HCT116 (cell line): ENCODE measurements at regions not wholly inside any gene's neighbourhood (a gene's known extent, or its start where the extent isn't known, plus 50 kb on each side); places are given as distances from the start of the nearest gene placed in this dataset.
"Not testable (repeated sequence)": the region's sequence is repeated elsewhere in the genome, so short reads cannot be mapped to it uniquely, and the experiment has no call there.

Experiments used
- ATAC-seq: fragments of 200-7000 bp; cut with Tn5 transposase; 2 replicates; pipeline ENCODE4 v1.9.1; 2020; ENCODE audit warnings: mild to moderate bottlenecking, moderate library complexity
- BruUV-seq: library from RNA; stranded (reverse); fragments of 400-500 nt; replicated peaks from 2 replicates; lab custom pipeline; 2021; lab: Mats Ljungman, UMichigan
- CTCF ChIA-PET: fragments of 300-600 bp; sonication (Branson Sonifier 250); formaldehyde crosslinking; loops from one replicate; lab custom pipeline; 2021; ENCODE audit warnings: antibody characterized with exemption; lab: Charles Lee
- POLR2A ChIA-PET: fragments of 300-600, 350-600 bp; sonication (Branson Sonifier 250); formaldehyde crosslinking; loops from one replicate; lab custom pipeline; 2021; ENCODE audit warnings: antibody characterized with exemption; lab: Charles Lee
- RAD21 ChIA-PET, 2 experiments: fragments of 300-600 bp; sonication (Branson Sonifier 250); formaldehyde crosslinking; loops; one replicate each; lab custom pipeline; 2023; ENCODE audit warnings: low total read pairs in 2 of 2; ENCODE audit not compliant: uncharacterized antibody in 2 of 2, unreplicated experiment in 2 of 2, low non-redundant PET in 1 of 2; lab: Charles Lee
- DNase-seq: peaks from one replicate; pipeline ENCODE4 v3.0.0-alpha.2; 2010; ENCODE audit warnings: low read depth, low spot score
- H2AFZ ChIP-seq: fragments of 200-600 bp; shearing (Covaris generic), sonication (generic); 2 replicates; pipeline ENCODE4 v1.6.1; 2017; ENCODE audit warnings: low read depth, mixed run types, mixed read lengths, antibody characterized with exemption, low read length; ENCODE audit not compliant: poor library complexity, severe bottlenecking
- H3K27ac ChIP-seq: 2 replicates; pipeline ENCODE4 v1.5.1; 2012; ENCODE audit warnings: low read depth, low read length
- H3K27me3 ChIP-seq: fragments of 200-600 bp; sonication (generic); 2 replicates; pipeline ENCODE4 v1.6.1; 2016; ENCODE audit warnings: mixed run types, low read length, mixed read lengths; ENCODE audit not compliant: insufficient read depth
- H3K36me3 ChIP-seq, 2 experiments: fragments of 200-500 bp in 1 of 2; fragments of 200-600 bp in 1 of 2; sonication (Bioruptor generic) in 1 of 2; sonication (generic) in 1 of 2; 2 replicates each; pipeline versions ENCODE4 v1.5.1 to v1.6.1; 2014 to 2016; ENCODE audit warnings: low read length in 2 of 2, inconsistent platforms in 1 of 2, mixed read lengths in 1 of 2, mixed run types in 1 of 2; ENCODE audit not compliant: insufficient read depth in 2 of 2, control insufficient read depth in 1 of 2
- H3K4me1 ChIP-seq, 2 experiments: fragments of 200-600 bp in 1 of 2; sonication (generic) in 1 of 2; 2 replicates each; pipeline versions ENCODE4 v1.5.1 to v1.6.1; 2012 to 2017; ENCODE audit warnings: low read length in 2 of 2, inconsistent platforms in 1 of 2, mild to moderate bottlenecking in 1 of 2, mixed read lengths in 1 of 2, mixed run types in 1 of 2, moderate library complexity in 1 of 2; ENCODE audit not compliant: insufficient read depth in 2 of 2, control insufficient read depth in 1 of 2
- H3K4me2 ChIP-seq: fragments of 200-600 bp; sonication (generic); 2 replicates; pipeline ENCODE4 v1.6.1; 2017; ENCODE audit warnings: mixed run types, low read length, mixed read lengths
- H3K4me3 ChIP-seq, 2 experiments: fragments of 200-600 bp in 1 of 2; sonication (generic) in 1 of 2; replicated peaks in 1 of 2; 2 replicates each; pipeline ENCODE4 v1.5.1; 2011 to 2016; ENCODE audit warnings: low read length in 2 of 2, control low read depth in 1 of 2, low read depth in 1 of 2, mild to moderate bottlenecking in 1 of 2, mixed read lengths in 1 of 2, mixed run types in 1 of 2
- H3K79me2 ChIP-seq: fragments of 200-600 bp; sonication (generic); 2 replicates; pipeline ENCODE4 v1.6.1; 2017; ENCODE audit warnings: mild to moderate bottlenecking, mixed run types, low read length, moderate library complexity, mixed read lengths; ENCODE audit not compliant: insufficient read depth
- H3K9ac ChIP-seq: fragments of 200-600 bp; sonication (generic); 2 replicates; pipeline ENCODE4 v1.6.1; 2016; ENCODE audit warnings: low read length, mixed read lengths
- H3K9me2 ChIP-seq: fragments of 200-600 bp; sonication (generic), shearing (Covaris generic); 2 replicates; pipeline ENCODE4 v1.6.1; 2017; ENCODE audit warnings: mixed run types, mild to moderate bottlenecking, moderate library complexity; ENCODE audit not compliant: insufficient read depth
- H3K9me3 ChIP-seq, 2 experiments: fragments of 200-500 bp in 1 of 2; fragments of 200-600 bp in 1 of 2; sonication (Bioruptor generic) in 1 of 2; sonication (generic) in 1 of 2; 2 replicates each; pipeline ENCODE4 v1.6.1; 2014 to 2017; ENCODE audit warnings: low read length in 2 of 2, mixed read lengths in 2 of 2, inconsistent platforms in 1 of 2, low read depth in 1 of 2, mild to moderate bottlenecking in 1 of 2, mixed run types in 1 of 2, moderate library complexity in 1 of 2; ENCODE audit not compliant: control insufficient read depth in 1 of 2, insufficient read depth in 1 of 2
- H4K20me1 ChIP-seq: fragments of 200-600 bp; sonication (generic), shearing (Covaris generic); 2 replicates; pipeline ENCODE4 v1.6.1; 2017; ENCODE audit warnings: mixed run types, mild to moderate bottlenecking, moderate library complexity; ENCODE audit not compliant: insufficient read depth
- CBX3 ChIP-seq: IDR thresholded peaks from 2 replicates; pipeline ENCODE4 v1.6.1; 2012; ENCODE audit warnings: low read depth
- CEBPB ChIP-seq: IDR thresholded peaks from 2 replicates; pipeline ENCODE4 v1.6.1; 2012; ENCODE audit warnings: low read depth
- EZH2phosphoT487 ChIP-seq: fragments of 200-600 bp; IDR thresholded peaks from 2 replicates; pipeline ENCODE4 v1.6.1; 2018; ENCODE audit warnings: antibody characterized with exemption, borderline replicate concordance
- FOSL1 ChIP-seq: IDR thresholded peaks from 2 replicates; pipeline ENCODE4 v1.6.1; 2012; ENCODE audit warnings: low read depth
- JUND ChIP-seq: IDR thresholded peaks from 2 replicates; pipeline ENCODE4 v1.6.1; 2012
- POLR2AphosphoS5 ChIP-seq: IDR thresholded peaks from 2 replicates; pipeline ENCODE4 v1.6.1; 2011; ENCODE audit warnings: mild to moderate bottlenecking, low read depth, low read length, moderate library complexity
- RAD21 ChIP-seq: IDR thresholded peaks from 2 replicates; pipeline ENCODE4 v1.6.1; 2012; ENCODE audit warnings: low read depth, mild to moderate bottlenecking
- SIN3A ChIP-seq: IDR thresholded peaks from 2 replicates; pipeline ENCODE4 v1.6.1; 2012; ENCODE audit warnings: low read depth
- TCF7L2 ChIP-seq: IDR thresholded peaks from 2 replicates; pipeline ENCODE4 v1.7.0; 2011; ENCODE audit warnings: borderline replicate concordance, inconsistent platforms; ENCODE audit not compliant: insufficient read depth, insufficient read length; ENCODE audit errors: extremely low read depth
- YY1 ChIP-seq: IDR thresholded peaks from 2 replicates; pipeline ENCODE4 v1.6.1; 2011; ENCODE audit warnings: low read length, low read depth, moderate library complexity, mild to moderate bottlenecking; ENCODE audit not compliant: insufficient replicate concordance; ENCODE audit errors: extremely low read depth
- ZFX ChIP-seq: fragments of 450-650 bp; IDR thresholded peaks from 2 replicates; pipeline ENCODE4 v1.6.1; 2017
- ZNF274 ChIP-seq: fragments of 200-500 bp; sonication (Bioruptor generic); IDR thresholded peaks from 2 replicates; pipeline ENCODE4 v1.6.1; 2014; ENCODE audit warnings: mild to moderate bottlenecking, low read depth, low read length, inconsistent platforms
- intact Hi-C: fragments of 100-400 bp; cut with micrococcal nuclease; formaldehyde crosslinking; loops from 2 replicates; pipeline ENCODE4 v1.10.0; 2022
- TF ChIP-seq, protein P1 (sequence below): IDR thresholded peaks from 2 replicates; pipeline ENCODE4 v1.6.1; 2011; ENCODE audit warnings: mild to moderate bottlenecking, low read length, moderate library complexity; ENCODE audit not compliant: insufficient replicate concordance; ENCODE audit errors: extremely low read depth
- TF ChIP-seq, protein P2 (sequence below): IDR thresholded peaks from 2 replicates; pipeline ENCODE4 v1.6.1; 2012
- TF ChIP-seq, protein P3 (sequence below): IDR thresholded peaks from 2 replicates; pipeline ENCODE4 v1.6.1; 2012

DNA sequence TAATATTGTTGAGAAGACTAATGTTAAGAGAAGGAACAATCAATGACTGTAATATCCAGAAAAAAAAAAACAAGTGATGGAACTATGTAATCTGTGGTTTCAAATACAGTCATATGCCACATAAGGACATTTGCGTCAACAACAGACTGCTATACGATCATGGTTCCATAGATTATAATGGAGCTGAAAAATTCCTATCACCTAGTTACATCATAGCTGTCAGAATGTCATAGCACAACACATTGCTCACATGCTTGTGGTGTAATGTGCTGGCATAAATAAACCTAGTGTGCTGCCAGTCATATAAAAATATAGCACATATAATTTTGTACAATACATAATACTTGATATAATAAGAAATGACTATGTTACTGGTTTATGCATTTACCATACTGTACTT is 653.5 kb downstream of the TRHDE start (continued):
- TF ChIP-seq ZNF274, result no peak

DNA sequence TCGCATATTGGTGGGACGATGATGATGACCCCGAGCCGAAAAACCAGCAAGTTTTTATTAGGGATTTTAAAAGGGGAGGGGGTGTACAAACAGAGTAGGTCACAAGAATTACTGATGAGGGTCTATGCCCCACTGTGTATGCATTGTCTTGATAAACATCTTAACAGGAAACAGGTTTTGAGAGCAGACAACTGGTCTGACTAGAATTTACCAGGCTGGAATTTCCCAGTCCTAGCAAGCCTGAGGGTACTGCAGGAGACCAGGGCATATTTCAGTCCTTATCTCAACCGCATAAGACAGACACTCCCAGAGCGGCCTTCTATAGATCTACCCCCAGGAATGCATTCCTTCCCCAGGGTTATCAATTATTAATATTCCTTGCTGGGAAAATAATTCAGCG is 659.7 kb downstream of the TRHDE start:
- H3K36me3 ChIP-seq, H3K9me3 ChIP-seq, H3K4me2 ChIP-seq, H3K27ac ChIP-seq, RAD21 ChIA-PET, H3K79me2 ChIP-seq, H3K4me1 ChIP-seq, ATAC-seq, H3K27me3 ChIP-seq, intact Hi-C loops, H4K20me1 ChIP-seq, H3K4me3 ChIP-seq, CTCF ChIA-PET, H2AFZ ChIP-seq, H3K9ac ChIP-seq, DNase-seq, H3K9me2 ChIP-seq, BruUV-seq, POLR2A ChIA-PET: not testable (repeated sequence)

DNA sequence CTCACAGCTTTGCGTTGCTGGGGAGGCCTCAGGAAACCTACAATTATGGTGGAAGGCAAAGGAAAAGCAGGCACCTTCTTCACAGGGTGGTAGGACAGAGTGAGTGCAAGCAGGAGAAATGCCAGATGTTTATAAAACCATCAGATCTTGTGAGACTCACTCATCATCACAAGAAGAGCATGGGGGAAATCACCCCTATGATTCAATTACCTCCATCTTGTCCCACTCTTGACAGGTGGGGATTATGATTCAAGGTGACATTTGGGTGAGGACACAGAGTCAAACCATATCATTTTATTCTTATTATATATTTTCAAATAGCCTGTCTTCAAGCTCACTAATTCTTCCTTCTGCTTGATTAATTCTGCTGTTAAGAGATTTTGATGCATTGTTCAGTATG is 665.3 kb downstream of the TRHDE start:
- ChIA-PET CTCF (no interaction called here), POLR2A (no interaction called here)
- H3K9me2 ChIP-seq, result 0 out of 2 replicates have a peak, but pooled peaks cover 4% of the 10 kb centered on the region
- no peak for TF ChIP-seq EZH2phosphoT487
- TF ChIP-seq SIN3A, result no peak
- TF ChIP-seq, protein P1, sequence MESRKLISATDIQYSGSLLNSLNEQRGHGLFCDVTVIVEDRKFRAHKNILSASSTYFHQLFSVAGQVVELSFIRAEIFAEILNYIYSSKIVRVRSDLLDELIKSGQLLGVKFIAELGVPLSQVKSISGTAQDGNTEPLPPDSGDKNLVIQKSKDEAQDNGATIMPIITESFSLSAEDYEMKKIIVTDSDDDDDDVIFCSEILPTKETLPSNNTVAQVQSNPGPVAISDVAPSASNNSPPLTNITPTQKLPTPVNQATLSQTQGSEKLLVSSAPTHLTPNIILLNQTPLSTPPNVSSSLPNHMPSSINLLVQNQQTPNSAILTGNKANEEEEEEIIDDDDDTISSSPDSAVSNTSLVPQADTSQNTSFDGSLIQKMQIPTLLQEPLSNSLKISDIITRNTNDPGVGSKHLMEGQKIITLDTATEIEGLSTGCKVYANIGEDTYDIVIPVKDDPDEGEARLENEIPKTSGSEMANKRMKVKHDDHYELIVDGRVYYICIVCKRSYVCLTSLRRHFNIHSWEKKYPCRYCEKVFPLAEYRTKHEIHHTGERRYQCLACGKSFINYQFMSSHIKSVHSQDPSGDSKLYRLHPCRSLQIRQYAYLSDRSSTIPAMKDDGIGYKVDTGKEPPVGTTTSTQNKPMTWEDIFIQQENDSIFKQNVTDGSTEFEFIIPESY, result no peak
- TF ChIP-seq, protein P2, sequence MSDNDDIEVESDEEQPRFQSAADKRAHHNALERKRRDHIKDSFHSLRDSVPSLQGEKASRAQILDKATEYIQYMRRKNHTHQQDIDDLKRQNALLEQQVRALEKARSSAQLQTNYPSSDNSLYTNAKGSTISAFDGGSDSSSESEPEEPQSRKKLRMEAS, result no peak
- TF ChIP-seq JUND, result no peak
- TF ChIP-seq FOSL1, result no peak
- TF ChIP-seq YY1, result no peak
- TF ChIP-seq RAD21, result no peak
- no peak for TF ChIP-seq TCF7L2
- TF ChIP-seq CBX3, result no peak
- TF ChIP-seq CEBPB, result no peak
- TF ChIP-seq, protein P3, sequence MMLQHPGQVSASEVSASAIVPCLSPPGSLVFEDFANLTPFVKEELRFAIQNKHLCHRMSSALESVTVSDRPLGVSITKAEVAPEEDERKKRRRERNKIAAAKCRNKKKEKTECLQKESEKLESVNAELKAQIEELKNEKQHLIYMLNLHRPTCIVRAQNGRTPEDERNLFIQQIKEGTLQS, result no peak
- no peak for TF ChIP-seq ZFX
- no peak for TF ChIP-seq ZNF274
- no peak for TF ChIP-seq POLR2AphosphoS5

More for the DNA sequence above, 665.3 kb downstream of the TRHDE start:
- DNase-seq, result no peak
- Histone ChIP-seq H3K27me3 (no peaks in the 10 kb centered on the region), H3K79me2 (no peaks in the 10 kb centered on the region), H3K36me3 (no peaks in the 10 kb centered on the region), H3K9ac (no peak overlapping the region), H3K27ac (no peak overlapping the region), H3K4me3 (no peak overlapping the region), H3K9me3 (no peaks in the 10 kb centered on the region), H3K4me2 (no peak overlapping the region), H3K4me1 (no peaks in the 10 kb centered on the region), H4K20me1 (no peaks in the 10 kb centered on the region), H2AFZ (no peak overlapping the region)
- ATAC-seq, result no peak
- BruUV-seq, result no TSS peak
- intact Hi-C loops, result no loop called here
- RAD21 ChIA-PET, result no interaction called here
